ENCODE measurements at regions not wholly inside any gene's neighbourhood (a gene's known extent, or its start where the extent isn't known, plus 50 kb on each side); places are given as distances from the start of the nearest gene placed in this dataset.

- H3K27me3 ChIP-seq (ENCODE audit: insufficient read depth, low read depth, low read length), result no peaks in the 10 kb centered on the region
- H2AFZ ChIP-seq (ENCODE audit: low read depth, low read length), result no peak overlapping the region
- H3K9ac ChIP-seq (ENCODE audit: low read length), result no peak overlapping the region
- no peak overlapping the region for H3K4me3 ChIP-seq (ENCODE audit: low read length)
- no peaks in the 10 kb centered on the region for H3F3A ChIP-seq (ENCODE audit: insufficient read depth, low read length, poor library complexity, severe bottlenecking)
- TF ChIP-seq POLR2AphosphoS5 (IDR thresholded peaks at IDR 0.05) (no peak), CTCF (IDR thresholded peaks at IDR 0.05; ENCODE audit: poor library complexity, severe bottlenecking) (no peak), MXI1 (conservative IDR thresholded peaks at IDR 0.05; ENCODE audit: poor library complexity, severe bottlenecking) (no peak), EZH2 (IDR thresholded peaks at IDR 0.05; ENCODE audit: borderline replicate concordance, insufficient read depth, low read length, poor library complexity, severe bottlenecking) (no peak), TAF1 (IDR thresholded peaks at IDR 0.05; ENCODE audit: low read depth) (no peak), REST (IDR thresholded peaks at IDR 0.05; ENCODE audit: borderline replicate concordance) (no peak), RAD21 (conservative IDR thresholded peaks at IDR 0.05) (no peak), SMC3 (conservative IDR thresholded peaks at IDR 0.05; ENCODE audit: poor library complexity) (no peak), EP300 (conservative IDR thresholded peaks at IDR 0.05; ENCODE audit: poor library complexity, severe bottlenecking) (no peak)
- no peaks in the 10 kb centered on the region for H3K36me3 ChIP-seq (ENCODE audit: insufficient read depth, low read length)
- no peaks in the 10 kb centered on the region for H3K79me2 ChIP-seq (replicated peaks; ENCODE audit: insufficient read depth, low read length)
- no peaks in the 10 kb centered on the region for H3K9me2 ChIP-seq (ENCODE audit: insufficient read depth, low read length)
- H3K27ac ChIP-seq (ENCODE audit: low read length), result no peak overlapping the region
- H4K20me1 ChIP-seq (ENCODE audit: insufficient read depth), result no peaks in the 10 kb centered on the region
- no peaks in the 10 kb centered on the region for H3K9me3 ChIP-seq (ENCODE audit: low read length)
- no peak overlapping the region for H3K4me2 ChIP-seq (ENCODE audit: low read length)
These were observed 531.3 kb upstream of the ALCAM start for GRCh38 chr3:104835376-104835775.

- TF ChIP-seq SMC3 (conservative IDR thresholded peaks at IDR 0.05; ENCODE audit: poor library complexity) (no peak), REST (IDR thresholded peaks at IDR 0.05; ENCODE audit: borderline replicate concordance) (no peak), RAD21 (conservative IDR thresholded peaks at IDR 0.05) (no peak), EZH2 (IDR thresholded peaks at IDR 0.05; ENCODE audit: borderline replicate concordance, insufficient read depth, low read length, poor library complexity, severe bottlenecking) (no peak), MXI1 (conservative IDR thresholded peaks at IDR 0.05; ENCODE audit: poor library complexity, severe bottlenecking) (no peak), POLR2AphosphoS5 (IDR thresholded peaks at IDR 0.05) (no peak), TAF1 (IDR thresholded peaks at IDR 0.05; ENCODE audit: low read depth) (no peak), EP300 (conservative IDR thresholded peaks at IDR 0.05; ENCODE audit: poor library complexity, severe bottlenecking) (no peak), CTCF (IDR thresholded peaks at IDR 0.05; ENCODE audit: poor library complexity, severe bottlenecking) (no peak)
- Histone ChIP-seq H3K4me3 (ENCODE audit: low read length) (no peak overlapping the region), H3K9me3 (ENCODE audit: low read length) (no peaks in the 10 kb centered on the region), H3K9me2 (ENCODE audit: insufficient read depth, low read length) (no peaks in the 10 kb centered on the region), H3K27me3 (ENCODE audit: insufficient read depth, low read depth, low read length) (no peaks in the 10 kb centered on the region), H4K20me1 (ENCODE audit: insufficient read depth) (no peaks in the 10 kb centered on the region), H3K36me3 (ENCODE audit: insufficient read depth, low read length) (no peaks in the 10 kb centered on the region), H3K4me2 (ENCODE audit: low read length) (no peak overlapping the region), H3K9ac (ENCODE audit: low read length) (no peak overlapping the region), H3K79me2 (replicated peaks; ENCODE audit: insufficient read depth, low read length) (no peaks in the 10 kb centered on the region), H3F3A (ENCODE audit: insufficient read depth, low read length, poor library complexity, severe bottlenecking) (no peaks in the 10 kb centered on the region), H2AFZ (ENCODE audit: low read depth, low read length) (no peak overlapping the region), H3K27ac (ENCODE audit: low read length) (no peak overlapping the region)
These were observed 520.4 kb upstream of the ALCAM start for GRCh38 chr3:104846270-104846669.
